ENCODE measurements at regions not wholly inside any gene's neighbourhood (a gene's known extent, or its start where the extent isn't known, plus 50 kb on each side); places are given as distances from the start of the nearest gene placed in this dataset.

GRCh38 chr5:74037321-74037720 lies 411.3 kb downstream of the ARHGEF28 start:
- no peak overlapping the region for H3K4me3 ChIP-seq (ENCODE audit: low read depth, low read length)
- no peak for TF ChIP-seq CTCF (IDR thresholded peaks at IDR 0.05; ENCODE audit: low read depth, low read length)

DNA sequence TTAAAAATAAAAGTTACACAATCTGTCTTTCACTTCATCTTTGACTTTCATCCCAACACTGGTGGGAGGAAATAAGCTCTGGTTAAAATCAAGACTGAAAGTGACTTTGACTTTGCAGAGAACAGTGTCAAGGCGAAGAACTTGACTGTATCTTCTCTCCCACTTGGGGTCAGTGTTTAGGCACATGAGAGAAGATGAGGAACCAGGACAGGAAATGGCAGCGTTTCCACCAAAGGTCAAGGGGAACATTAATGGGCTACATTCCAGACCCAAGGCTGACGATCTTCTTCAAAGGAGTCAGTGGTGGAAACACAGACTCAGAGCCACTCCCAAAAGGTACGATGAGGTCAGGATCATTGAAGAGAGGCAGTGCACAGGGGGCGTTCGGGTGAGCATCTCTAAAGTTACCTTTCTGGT lies 409.5 kb downstream of the ARHGEF28 start:
- H3K4me3 ChIP-seq (ENCODE audit: low read depth, low read length) = no peak overlapping the region
- TF ChIP-seq CTCF (IDR thresholded peaks at IDR 0.05; ENCODE audit: low read depth, low read length) = no peak; the same call in 1 of the 2 replicates

DNA sequence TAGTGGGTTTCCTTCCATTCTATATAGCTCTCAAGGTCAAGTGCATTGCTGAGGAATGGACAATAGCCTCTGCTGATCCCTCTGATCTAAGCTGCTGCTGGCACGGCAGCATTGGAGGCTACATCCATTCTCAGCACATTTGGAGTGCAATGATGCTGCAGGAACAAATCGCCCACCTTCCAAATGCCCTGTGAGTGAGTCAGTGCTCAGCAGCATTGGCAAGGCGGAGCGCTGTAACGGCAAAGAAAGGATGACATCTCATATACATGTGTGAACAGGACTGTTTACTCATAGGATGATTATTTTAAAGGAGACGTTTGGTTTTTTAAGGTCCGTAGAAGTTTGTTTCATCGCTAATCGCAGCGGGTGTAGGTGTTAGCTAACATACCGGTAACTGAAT lies 408.7 kb downstream of the ARHGEF28 start:
- no peak overlapping the region for H3K4me3 ChIP-seq (ENCODE audit: low read depth, low read length)
- no peak for TF ChIP-seq CTCF (IDR thresholded peaks at IDR 0.05; ENCODE audit: low read depth, low read length)

- H3K4me3 ChIP-seq (ENCODE audit: low read depth, low read length) = no peak overlapping the region
- no peak for TF ChIP-seq CTCF (IDR thresholded peaks at IDR 0.05; ENCODE audit: low read depth, low read length)
These were observed 406.6 kb downstream of the ARHGEF28 start for GRCh38 chr5:74032617-74033016.

- no peak for TF ChIP-seq CTCF (IDR thresholded peaks at IDR 0.05; ENCODE audit: low read depth, low read length)
- no peak overlapping the region for H3K4me3 ChIP-seq (ENCODE audit: low read depth, low read length)
These were observed 405.5 kb downstream of the ARHGEF28 start for GRCh38 chr5:74031536-74031935.

- TF ChIP-seq CTCF (IDR thresholded peaks at IDR 0.05; ENCODE audit: low read depth, low read length) = no peak
- H3K4me3 ChIP-seq (ENCODE audit: low read depth, low read length) = no peak overlapping the region
These were observed 404.8 kb downstream of the ARHGEF28 start for GRCh38 chr5:74030821-74031220.

DNA sequence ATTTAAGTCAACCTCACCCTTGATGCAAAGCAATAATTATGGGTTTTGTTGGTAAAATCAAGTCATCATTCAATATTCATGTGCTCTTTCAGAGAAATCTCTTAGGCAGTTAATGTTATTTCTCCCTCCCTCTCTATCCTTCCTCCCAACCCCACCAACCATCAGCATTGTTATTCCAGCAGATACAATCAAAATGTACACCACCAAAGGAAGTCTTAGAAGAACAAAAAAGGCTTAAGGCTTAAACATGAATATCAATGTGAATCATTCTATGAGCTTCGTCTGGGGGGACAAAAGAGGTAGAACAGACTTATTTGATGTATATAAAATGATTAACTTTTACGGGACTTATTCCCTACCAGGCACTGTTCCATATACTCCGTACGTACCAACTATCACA lies 404.4 kb downstream of the ARHGEF28 start:
- no peak overlapping the region for H3K4me3 ChIP-seq (ENCODE audit: low read depth, low read length)

More for the DNA sequence above, 404.4 kb downstream of the ARHGEF28 start:
- TF ChIP-seq CTCF (IDR thresholded peaks at IDR 0.05; ENCODE audit: low read depth, low read length) = no peak

Measured in WI38 (cell line).